Tibial artery (tissue), 4 donors: ENCODE measurements at regions not wholly inside any gene's neighbourhood (a gene's known extent, or its start where the extent isn't known, plus 50 kb on each side); places are given as distances from the start of the nearest gene placed in this dataset.

Experiments used
- DNase-seq, 2 donors: peaks; one replicate each; pipeline ENCODE4 v3.0.0-alpha.2; 2019
- H3K27ac ChIP-seq, 2 donors: fragments of 200-600 bp; sonication (generic) in 1 of 2; 1 replicate in 1 of 2; 2 replicates in 1 of 2; pipeline ENCODE4 v1.5.1; 2018 to 2019; ENCODE audit warnings: mild to moderate bottlenecking in 1 of 2
- H3K27me3 ChIP-seq, 2 donors: fragments of 200-600 bp; sonication (generic) in 1 of 2; one replicate each; pipeline versions ENCODE4 v1.5.1 to v1.6.0; 2016 to 2019
- H3K36me3 ChIP-seq, 3 donors: fragments of 200-600 bp; sonication (generic) in 2 of 3; one replicate each; pipeline ENCODE4 v1.5.1; 2016 to 2019; ENCODE audit warnings: mild to moderate bottlenecking in 2 of 3
- H3K4me1 ChIP-seq, 4 donors: fragments of 200-600 bp; sonication (generic) in 2 of 4; 1 replicate in 3 of 4; 2 replicates in 1 of 4; pipeline ENCODE4 v1.5.1; 2016 to 2019
- H3K4me3 ChIP-seq, 2 donors: fragments of 200-600 bp; sonication (generic) in 1 of 2; 1 replicate in 1 of 2; 2 replicates in 1 of 2; pipeline ENCODE4 v1.5.1; 2018 to 2019; ENCODE audit warnings: mild to moderate bottlenecking in 2 of 2
- H3K9me3 ChIP-seq, 3 donors: fragments of 200-600 bp; sonication (generic) in 1 of 3; one replicate each; pipeline ENCODE4 v1.5.1; 2016 to 2019
- CTCF ChIP-seq, 2 experiments: fragments of 200-600 bp in 1 of 2; fragments of 450-650 bp in 1 of 2; IDR thresholded peaks; one replicate each; pipeline ENCODE4 v1.5.1; 2017 to 2019; ENCODE audit warnings: antibody characterized with exemption in 2 of 2, mild to moderate bottlenecking in 1 of 2, moderate library complexity in 1 of 2
- intact Hi-C: fragments of 100-400 bp; cut with DNase I; formaldehyde crosslinking; loops from one replicate; pipeline ENCODE4 v1.15.0; 2023; ENCODE audit warnings: low total_unique reads

GRCh38 chr6:169935861-169936260 is 184.4 kb downstream of the ERMARD start:
- H3K36me3 ChIP-seq: no peaks in the 10 kb centered on the region
- intact Hi-C loops: no loop called here
- no peak overlapping the region for H3K27ac ChIP-seq
- H3K27me3 ChIP-seq: peaks cover 0 to 61% of the 10 kb centered on the region in 2 donors
- no peaks in the 10 kb centered on the region for H3K9me3 ChIP-seq
- no peak for DNase-seq
- H3K4me1 ChIP-seq: peaks cover 0 to 8% (median 3%) of the 10 kb centered on the region in 4 donors
- H3K4me3 ChIP-seq: no peak overlapping the region
- TF ChIP-seq CTCF (IDR thresholded peaks at IDR 0.05): no peak

- no peaks in the 10 kb centered on the region for H3K36me3 ChIP-seq
- H3K9me3 ChIP-seq: no peaks in the 10 kb centered on the region
- no peak overlapping the region for H3K27ac ChIP-seq
- no peak overlapping the region for H3K4me3 ChIP-seq
- peaks cover 0 to 8% (median 3%) of the 10 kb centered on the region in 4 donors for H3K4me1 ChIP-seq
- no peak for TF ChIP-seq CTCF (IDR thresholded peaks at IDR 0.05)
- peaks cover 0 to 57% of the 10 kb centered on the region in 2 donors for H3K27me3 ChIP-seq
- intact Hi-C loops: no loop called here
- DNase-seq: no peak
Measured at GRCh38 chr6:169935348-169935718, 183.9 kb downstream of the ERMARD start.

- no peak for TF ChIP-seq CTCF (IDR thresholded peaks at IDR 0.05)
- no peaks in the 10 kb centered on the region for H3K9me3 ChIP-seq
- H3K27me3 ChIP-seq: peaks cover 0 to 52% of the 10 kb centered on the region in 2 donors
- DNase-seq: no peak
- intact Hi-C loops: no loop called here
- peaks cover 0 to 8% (median 3%) of the 10 kb centered on the region in 4 donors for H3K4me1 ChIP-seq
- H3K4me3 ChIP-seq: no peak overlapping the region
- H3K27ac ChIP-seq: no peak overlapping the region
- no peaks in the 10 kb centered on the region for H3K36me3 ChIP-seq
Measured at GRCh38 chr6:169934699-169935347, 183.4 kb downstream of the ERMARD start.

GRCh38 chr6:169933839-169934698 is 182.6 kb downstream of the ERMARD start:
- TF ChIP-seq CTCF (IDR thresholded peaks at IDR 0.05): no peak
- peaks cover 0 to 8% (median 3%) of the 10 kb centered on the region in 4 donors for H3K4me1 ChIP-seq

GRCh38 chr6:169933251-169933821 is 181.9 kb downstream of the ERMARD start:
- intact Hi-C loops: no loop called here
- no peak for TF ChIP-seq CTCF (IDR thresholded peaks at IDR 0.05)
- Histone ChIP-seq H3K9me3 (no peaks in the 10 kb centered on the region), H3K27ac (no peak overlapping the region), H3K4me3 (no peak overlapping the region), H3K27me3 (peaks cover 0 to 43% of the 10 kb centered on the region in 2 donors), H3K4me1 (peaks cover 0 to 8% (median 3%) of the 10 kb centered on the region in 4 donors), H3K36me3 (no peaks in the 10 kb centered on the region)
- DNase-seq: no peak

More at GRCh38 chr6:169933839-169934698, 182.6 kb downstream of the ERMARD start:
- Histone ChIP-seq H3K4me3 (no peak overlapping the region), H3K9me3 (no peaks in the 10 kb centered on the region), H3K27me3 (peaks cover 0 to 47% of the 10 kb centered on the region in 2 donors), H3K36me3 (no peaks in the 10 kb centered on the region), H3K27ac (no peak overlapping the region)
- intact Hi-C loops: no loop called here
- peak in 1 of 2 donors; percentile 50 for DNase-seq
